Left cardiac atrium (tissue), 4 donors: ENCODE measurements at regions not wholly inside any gene's neighbourhood (a gene's known extent, or its start where the extent isn't known, plus 50 kb on each side); places are given as distances from the start of the nearest gene placed in this dataset.

Experiments
- ATAC-seq, 2 donors: fragments of 200-7000 bp; cut with Tn5 transposase; one replicate each; pipeline ENCODE4 v1.9.1; 2020; ENCODE audit warnings: mild to moderate bottlenecking in 2 of 2, moderate library complexity in 2 of 2
- DNase-seq: peaks from one replicate; pipeline ENCODE4 v3.0.0-alpha.2; 2020
- intact Hi-C, 2 donors: fragments of 100-400 bp; cut with DNase I; formaldehyde crosslinking; loops; one replicate each; pipeline versions ENCODE4 v1.14.1 to v1.15.1; 2022 to 2023
- donor health status: DM: no; HTN: yes; CAD: no.
- donor health status: DM: no; HTN: yes; CAD: no; lungs with severe emphysema.
- donor health status: DM: yes; HTN: yes; CAD: no.
- donor health status: Dilated cardiomyopathy.

DNA sequence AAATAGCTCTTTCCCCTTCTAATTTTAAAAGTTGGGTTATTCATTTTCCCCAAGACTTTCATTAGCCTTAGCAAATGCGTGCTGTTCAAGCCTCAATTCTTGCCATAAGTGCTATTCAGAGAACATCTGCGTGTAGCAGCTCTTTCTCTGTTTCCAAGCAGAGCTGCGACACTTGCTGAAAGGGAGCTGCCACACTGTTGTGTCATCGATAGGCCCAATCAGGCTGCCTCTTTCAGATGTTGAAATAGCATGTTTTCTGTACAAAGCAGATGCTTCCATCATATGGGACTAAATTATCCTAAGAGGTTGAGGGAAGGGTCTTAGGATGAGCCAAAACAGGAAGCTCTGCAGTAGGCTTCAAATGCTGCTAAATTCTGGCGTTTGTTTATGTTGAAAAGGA is 220.9 kb upstream of the CDC14C start:
- no peak for ATAC-seq

DNA sequence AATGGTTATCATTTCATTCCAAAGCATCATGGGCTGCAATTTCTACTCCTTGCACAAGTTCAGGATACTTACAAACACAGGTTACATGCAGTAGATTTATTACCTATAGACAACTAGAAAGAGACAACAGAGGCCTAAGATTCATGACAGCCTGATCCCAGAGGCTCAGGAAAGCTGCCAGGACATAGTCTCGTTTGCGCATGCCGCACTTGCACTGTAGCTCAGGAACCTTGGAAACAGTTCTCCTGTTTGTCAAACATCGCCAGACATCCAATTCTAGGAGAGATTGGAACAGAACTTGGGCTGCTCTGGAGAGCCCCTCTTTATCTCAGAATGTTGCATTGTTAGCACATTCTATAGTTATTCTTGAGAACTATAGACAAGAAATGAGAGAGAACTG is 216.2 kb upstream of the CDC14C start:
- no peak for DNase-seq

More for the DNA sequence above, 220.9 kb upstream of the CDC14C start:
- DNase-seq = no peak
- intact Hi-C loops = no loop called here

DNA sequence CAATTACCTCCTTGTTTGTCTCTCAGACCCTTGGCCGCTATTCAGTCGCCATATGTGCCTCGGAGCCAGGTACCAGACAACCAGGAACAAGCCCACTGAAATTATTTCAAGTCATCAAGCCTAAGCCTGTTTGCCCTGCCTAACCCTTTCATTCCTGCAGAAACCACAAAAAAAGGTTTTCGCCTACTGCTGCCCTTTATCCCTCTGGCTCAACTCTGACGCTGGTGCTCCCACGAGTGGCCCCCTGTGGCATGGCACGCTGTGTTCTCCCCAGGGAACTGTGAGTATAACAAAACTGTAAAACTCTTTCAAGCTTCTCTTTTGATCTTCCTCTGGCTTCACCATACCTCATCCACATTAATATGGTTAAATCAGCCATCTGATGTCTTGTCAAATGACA is 215.7 kb upstream of the CDC14C start:
- DNase-seq (no peak), ATAC-seq (no peak)
- intact Hi-C loops = no loop called here

More for the DNA sequence above, 216.2 kb upstream of the CDC14C start:
- ATAC-seq = no peak
- intact Hi-C loops = no loop called here

DNA sequence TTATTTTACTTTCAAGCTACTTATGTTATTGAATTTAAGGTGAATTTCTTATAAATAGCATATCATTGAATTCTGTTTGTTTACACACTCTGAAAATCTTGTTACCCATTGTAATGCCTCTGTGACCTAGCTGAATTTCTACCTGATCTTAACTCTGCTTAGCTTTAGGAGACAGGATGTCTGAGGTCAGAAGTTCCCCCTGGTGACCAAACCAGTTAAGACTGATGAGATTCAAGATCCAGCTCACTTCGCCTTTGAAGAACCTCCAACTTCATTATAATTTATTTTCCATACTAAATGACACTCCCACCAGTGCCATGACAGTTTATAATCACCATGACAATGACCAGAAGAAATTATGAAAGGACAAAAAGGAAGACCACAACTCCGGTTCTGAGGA is 213.4 kb upstream of the CDC14C start:
- DNase-seq (no peak), ATAC-seq (no peak)
- intact Hi-C loops = no loop called here

DNA sequence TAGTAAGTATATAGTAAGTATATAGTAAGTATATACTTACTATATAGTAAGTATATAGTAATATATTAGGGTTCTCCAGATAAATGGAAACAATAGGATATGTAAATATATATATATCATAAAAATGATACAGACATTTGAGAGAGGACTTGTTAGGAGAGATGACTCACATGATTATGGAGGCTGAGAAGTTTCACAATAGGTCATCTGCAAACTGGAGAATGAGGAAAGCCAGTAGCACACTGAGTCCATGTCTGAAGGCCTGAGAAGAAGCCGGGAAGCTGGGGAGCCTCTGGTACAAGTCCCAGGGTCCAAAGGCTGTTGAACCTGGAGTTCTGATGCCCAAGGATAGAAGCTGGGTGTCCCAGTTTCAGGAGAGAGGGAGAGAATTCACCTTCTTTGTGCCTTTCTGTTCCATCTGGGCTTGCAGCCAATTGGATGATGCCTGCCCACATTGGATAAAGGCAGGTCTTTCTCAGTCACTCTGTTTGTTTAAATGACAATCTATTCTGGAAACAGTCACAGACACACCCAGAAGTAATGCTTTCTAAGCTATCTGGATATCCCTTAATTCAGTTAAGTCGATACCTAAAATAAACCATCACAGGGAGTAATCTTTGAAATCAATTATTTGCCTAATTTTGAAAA is 205.5 kb upstream of the CDC14C start:
- ATAC-seq = no peak
- intact Hi-C loops = no loop called here
- DNase-seq = no peak

DNA sequence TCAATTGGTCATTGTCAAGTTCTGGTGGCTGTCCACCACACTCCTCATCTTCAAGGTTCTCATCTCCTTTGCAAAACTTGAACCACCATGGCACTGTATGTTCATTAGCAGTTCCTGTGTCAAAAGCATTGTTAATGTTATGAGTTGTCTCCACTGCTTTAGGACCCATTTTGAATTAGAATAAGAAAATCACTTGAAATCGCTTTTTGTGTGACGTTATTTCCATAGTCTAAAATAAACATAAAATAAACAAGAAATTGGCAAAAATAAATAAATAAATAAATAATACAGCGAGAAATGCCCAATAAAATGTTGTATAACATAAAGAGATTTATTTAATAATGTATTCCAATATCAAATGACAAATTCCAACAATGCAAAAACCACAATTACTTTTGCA is 195.5 kb upstream of the CDC14C start:
- no peak for ATAC-seq
- intact Hi-C loops = no loop called here
- no peak for DNase-seq

DNA sequence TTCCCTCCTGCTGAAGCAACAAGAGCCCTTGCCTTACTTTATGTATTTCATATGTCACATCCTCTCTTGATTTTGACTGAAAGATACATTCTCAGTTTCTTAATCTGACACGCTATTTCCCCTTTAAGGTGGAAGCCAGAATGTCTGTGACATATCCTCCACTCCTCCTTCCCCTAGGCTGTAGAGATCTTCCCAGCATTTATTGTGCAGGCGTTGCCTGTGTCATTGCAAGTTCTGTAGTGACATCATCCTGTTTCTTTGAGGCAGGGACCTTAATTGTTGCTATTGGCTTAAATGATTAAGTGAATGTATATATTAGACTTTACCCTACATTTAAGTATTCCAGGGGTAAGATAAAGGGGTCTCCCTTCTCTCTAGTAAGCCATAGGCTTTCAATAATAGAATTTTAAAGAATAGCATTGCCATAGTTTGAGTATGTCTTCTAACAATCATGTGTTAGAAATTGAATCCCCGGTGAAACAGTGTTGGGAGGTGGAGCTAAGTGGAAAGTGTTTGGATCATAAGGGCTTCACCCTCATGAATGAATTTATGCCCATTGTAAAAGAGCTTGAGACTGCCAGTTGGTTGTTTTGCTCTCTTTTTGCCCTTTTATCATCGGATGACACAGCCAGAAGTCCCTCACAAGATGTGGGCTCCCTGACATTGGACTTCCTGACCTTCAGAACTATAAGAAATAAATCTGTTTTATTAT is 189.5 kb upstream of the CDC14C start:
- intact Hi-C loops = no loop called here
- DNase-seq = no peak
- no peak for ATAC-seq

DNA sequence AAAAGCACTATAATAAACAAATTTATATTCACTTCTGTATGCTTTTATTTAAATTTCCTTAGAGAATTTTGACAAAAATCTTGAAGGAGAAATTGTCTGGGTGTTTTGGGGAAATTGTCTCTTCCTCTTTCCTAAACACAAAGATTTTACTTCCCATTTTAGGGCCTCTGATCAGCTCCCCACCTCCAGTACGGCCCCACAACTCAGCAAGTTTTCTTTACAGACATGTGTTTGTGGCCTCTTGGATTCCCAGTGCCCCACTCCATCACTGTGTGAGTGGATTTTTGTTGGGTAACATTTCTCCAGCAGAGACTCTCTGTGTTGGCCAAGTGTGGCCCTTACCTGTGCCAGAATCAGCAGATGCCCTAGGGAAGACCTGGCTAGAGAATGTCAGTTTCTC is 182.8 kb upstream of the CDC14C start:
- intact Hi-C loops = no loop called here
- DNase-seq = no peak
- ATAC-seq = no peak

DNA sequence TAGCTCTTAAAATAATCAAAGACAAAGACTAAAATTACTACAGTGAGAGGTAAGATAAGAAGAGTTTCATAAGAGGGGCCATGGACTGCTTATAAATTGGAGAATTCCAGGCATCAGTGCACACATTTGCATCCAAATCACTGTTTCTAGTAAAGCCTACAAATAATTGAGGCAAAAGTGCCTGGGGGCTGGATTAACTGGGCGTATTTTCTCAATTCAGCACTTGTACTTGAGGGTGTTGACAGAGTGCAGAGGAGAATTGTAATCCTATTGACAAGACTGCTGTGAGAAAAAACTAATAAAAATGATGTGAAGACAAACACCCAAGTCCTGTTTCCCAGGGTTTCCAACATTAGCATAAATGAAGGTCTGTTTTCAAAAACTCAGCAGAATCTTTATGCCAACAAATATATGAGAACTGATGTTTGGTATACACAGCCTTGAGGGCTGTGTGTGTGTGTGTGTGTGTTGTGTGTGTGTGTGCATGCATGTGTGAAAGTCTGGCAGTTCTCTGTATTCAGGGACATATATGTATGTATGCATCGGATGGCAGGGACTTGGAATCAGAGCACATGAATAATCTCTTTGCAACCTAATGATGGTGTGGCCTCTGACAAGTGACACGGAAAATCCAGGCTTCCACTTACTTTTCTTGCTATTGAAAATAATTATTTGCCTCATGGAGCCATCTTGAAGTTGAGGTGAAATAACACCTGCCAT is 182.1 kb upstream of the CDC14C start:
- intact Hi-C loops = no loop called here
- DNase-seq (no peak), ATAC-seq (no peak)

DNA sequence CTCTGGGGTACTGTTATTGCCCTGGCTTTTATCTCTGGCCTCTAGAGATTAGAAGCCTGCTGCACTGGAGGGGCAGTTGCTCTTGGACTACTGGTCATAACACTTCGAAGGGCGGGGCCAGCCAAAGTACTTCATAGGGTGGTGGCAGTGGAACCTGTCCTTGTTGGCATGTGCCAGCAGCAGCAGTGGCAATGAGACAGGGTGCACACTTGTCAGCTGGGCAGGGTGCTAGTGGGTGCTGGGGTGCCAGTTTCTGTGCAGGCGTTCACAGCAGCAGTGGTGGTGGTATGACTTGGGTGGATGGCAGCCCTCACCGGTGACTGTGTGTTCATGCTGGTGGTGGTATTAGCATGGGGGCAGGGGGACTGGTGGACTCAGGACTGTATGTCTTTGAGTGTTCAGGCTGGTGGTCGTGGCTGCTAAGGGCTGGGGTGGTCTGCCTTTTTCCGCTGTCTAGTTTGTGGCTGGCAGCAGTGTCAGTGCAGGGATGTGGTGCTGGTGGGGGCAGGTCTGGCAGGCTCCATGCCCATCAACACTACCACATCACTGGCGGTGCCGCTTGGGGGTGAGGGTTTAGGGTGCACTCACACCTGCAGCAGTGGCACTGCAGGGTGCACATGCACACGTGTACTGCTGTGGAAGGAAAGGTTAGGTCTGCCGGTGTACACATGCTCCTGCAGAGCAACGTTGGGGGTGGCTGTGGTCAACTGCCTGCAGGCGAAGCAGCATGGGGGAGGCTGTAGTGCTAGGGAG is 176.1 kb upstream of the CDC14C start:
- intact Hi-C loops = no loop called here
- DNase-seq (no peak), ATAC-seq (no peak)

DNA sequence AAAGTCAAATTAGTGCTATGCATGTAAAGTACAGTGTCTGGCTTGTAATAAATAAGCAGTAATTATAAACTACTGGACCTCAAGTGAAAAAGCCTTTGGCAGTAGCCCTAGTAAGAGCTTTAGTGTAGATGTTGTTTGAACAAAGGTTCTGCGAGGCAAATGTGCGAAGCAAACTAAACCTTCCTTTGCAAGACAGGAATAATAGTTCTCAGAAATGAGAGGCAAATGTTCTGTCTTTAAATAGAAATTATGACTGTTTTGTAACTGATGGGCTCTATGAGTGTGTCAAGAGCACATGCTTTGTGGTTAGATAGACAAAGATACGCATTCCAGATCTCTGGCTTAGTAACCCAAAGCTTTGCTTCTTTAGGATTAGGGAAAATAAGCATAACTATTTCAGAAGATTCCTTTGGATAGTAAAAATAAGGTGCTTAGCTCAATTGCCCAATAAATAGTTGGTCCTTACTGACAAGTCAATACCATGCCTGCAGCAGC is 169.2 kb upstream of the CDC14C start:
- intact Hi-C loops = no loop called here
- DNase-seq = no peak
- no peak for ATAC-seq

DNA sequence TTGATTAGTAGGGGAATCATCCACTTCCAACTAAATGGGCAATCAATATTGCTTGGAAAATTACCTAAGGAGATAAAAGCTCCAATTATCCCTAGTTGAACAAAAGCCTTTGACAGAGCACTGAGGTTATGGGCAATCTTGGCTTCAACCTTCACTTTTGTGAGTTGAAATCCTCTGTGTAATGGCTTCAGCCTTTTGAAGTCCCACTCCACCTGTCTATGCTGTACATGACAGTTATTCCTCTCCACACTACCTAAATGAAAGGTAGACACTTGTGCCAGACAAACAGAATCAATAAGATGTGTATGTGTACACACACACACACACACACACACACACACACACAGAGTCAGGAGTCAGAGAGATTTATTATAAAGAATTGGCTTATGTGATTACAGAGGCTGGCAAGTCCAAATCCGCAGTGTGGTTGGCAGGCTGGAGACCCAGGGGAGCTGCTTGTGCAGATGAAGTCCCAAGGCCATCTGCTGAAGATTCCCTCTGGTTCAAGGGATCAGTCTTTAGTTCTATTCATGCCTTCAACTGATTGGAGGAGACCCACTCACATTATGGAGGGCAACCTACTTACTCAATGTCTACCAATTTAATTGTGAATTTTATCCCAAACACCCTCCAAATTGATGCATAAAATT is 164.8 kb upstream of the CDC14C start:
- intact Hi-C loops = no loop called here
- DNase-seq (no peak), ATAC-seq (no peak)

DNA sequence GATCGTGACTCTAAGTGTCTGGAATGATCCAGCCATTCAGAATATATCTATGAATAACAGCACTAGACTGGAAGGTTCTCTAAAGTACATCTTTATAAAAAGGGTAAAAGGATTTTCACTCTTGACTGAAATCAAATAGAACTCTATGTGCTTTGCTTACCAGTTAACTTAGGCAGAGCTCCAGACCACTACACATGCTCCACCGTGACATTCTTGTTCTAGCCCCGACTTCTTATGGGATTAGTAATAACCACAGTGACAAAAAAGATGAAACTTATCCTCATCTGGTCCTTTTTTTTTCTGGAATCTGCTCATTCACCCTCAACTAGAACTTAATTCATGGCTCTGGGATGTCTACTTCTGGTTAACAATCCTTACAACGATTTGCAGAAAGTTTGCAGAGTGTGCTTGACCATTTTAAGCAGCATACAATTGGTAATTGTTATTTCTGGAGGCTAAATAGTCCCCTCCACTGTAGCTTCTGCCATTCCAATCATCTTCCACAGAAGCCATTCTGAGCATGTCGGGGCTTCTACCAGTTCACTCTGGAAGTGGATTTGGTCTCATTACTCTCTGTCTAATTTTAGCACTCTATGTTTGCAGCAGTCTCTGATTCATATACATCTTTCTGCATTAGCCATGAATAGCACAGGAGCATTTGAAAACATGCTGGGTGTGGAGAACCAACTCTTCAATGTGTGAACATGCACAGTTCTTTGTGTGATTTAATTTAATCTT is 163.7 kb upstream of the CDC14C start:
- intact Hi-C loops = no loop called here
- ATAC-seq (no peak), DNase-seq (no peak)

DNA sequence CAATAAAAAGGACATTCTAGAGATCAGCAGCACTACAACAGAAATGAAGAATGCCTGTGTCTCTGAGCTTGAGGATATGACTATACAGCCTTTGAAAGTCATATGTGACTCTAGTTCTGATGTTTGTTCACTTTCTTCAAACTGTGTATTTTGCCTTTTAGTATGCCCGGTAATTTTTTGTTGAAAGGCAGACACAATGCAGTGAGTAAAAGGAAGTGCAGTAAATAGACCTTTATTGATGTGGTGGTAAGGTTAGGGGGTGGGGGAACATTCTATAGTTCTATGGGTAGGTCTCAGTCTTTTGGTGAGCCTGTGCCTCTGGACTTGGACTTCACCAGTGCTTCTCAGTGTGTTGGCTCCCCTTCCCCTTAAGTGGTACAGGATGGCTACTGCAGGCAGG is 143.5 kb upstream of the CDC14C start:
- ATAC-seq (no peak), DNase-seq (no peak)
- intact Hi-C loops = no loop called here

DNA sequence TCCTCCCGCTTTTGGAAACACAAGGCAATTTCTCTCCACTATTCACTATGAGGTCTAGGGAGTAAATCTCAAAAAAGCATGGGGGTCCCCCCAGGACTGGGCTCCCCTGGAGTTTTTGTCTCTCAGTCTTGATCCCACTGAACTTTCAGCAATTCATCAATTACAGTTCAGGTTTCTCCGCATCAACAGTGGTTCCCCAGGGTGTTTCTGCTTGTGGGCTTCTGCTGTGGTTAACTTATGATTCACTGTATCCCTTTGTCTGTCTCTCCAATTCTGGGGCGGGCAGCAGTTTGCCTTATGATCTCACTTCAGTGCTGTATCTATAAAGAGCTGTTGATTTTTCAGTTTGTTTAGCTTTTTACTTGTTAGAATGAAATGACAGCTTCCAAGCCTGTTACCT is 142.6 kb upstream of the CDC14C start:
- intact Hi-C loops = no loop called here
- DNase-seq = no peak
- ATAC-seq = no peak

DNA sequence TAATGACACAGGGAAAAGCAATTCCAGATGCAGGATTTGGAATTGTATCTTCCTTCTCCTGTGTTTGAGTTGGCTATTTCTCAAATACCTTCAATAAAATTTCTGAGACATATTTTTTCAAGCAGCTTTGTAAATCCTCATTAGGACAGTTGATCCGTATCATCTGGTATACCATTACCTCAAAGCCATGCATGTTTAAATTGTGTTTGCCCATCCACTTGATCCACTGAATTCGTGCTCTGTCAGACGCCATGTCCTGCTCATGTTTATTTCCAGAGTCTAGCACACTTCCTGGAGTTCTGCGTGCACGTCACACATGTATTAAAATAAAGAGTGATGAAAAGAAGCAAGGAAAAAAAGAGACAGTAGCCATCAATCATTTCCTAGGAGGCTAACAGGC is 141.8 kb upstream of the CDC14C start:
- ATAC-seq (no peak), DNase-seq (no peak)
- intact Hi-C loops = no loop called here

DNA sequence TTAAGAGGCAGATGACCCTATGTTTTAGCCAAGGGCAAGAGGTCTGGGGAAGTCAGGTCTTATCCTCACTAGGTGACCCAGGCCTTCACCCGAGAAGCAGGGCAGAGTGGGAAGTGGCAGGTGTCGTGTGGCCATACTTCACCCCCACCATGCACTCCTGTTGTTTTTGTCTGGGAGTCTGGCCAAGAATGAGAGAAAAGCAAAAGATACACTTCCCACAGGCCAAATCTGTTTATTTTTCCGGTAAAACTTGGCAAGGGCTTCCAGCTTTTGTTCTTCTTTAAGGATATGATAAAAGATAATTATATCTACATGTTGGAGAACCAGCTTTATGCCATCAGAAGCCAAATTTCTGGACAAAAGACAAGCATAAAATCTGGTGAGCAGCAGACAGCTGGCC is 137.4 kb upstream of the CDC14C start:
- intact Hi-C loops = no loop called here
- ATAC-seq (no peak), DNase-seq (no peak)

DNA sequence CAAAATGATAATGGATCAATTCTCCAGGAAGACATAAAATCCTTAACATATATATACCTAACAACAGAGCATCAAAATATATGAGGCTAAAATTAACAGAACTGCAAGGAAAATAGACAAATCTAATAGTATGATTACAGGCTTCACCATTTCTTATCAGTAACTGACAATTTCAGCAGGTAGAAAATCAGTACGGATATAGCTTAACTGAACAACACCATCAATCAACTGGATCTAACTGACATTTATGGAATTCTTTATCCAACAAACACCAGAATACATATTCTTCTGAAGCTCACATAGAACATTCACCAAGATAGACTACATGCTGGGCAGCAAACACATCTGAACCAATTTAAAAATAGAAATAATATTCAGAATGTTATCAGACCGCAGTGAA is 121.1 kb upstream of the CDC14C start:
- DNase-seq (no peak), ATAC-seq (no peak)
- intact Hi-C loops = no loop called here

DNA sequence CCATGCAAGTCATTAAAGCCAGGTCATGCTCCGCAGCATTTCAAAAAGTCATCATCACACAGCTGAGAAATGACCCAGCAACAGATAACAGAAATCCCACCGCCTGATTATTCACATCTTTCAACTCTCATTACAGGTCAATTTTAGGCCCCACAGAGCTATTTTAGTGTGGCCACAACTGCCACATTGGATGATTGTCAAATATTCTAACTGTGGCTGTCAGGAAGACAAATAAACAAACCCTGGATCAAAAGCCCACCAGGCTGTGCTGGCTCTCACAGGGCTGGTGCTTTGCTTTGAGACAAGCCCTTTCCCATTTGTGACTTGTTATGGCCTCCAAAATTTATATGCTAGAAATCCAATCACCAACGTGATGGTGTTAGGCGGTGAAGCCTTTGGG is 117.6 kb upstream of the CDC14C start:
- ATAC-seq (no peak), DNase-seq (no peak)
- intact Hi-C loops = no loop called here
